Tibial artery (tissue), 4 donors: ENCODE measurements at regions not wholly inside any gene's neighbourhood (a gene's known extent, or its start where the extent isn't known, plus 50 kb on each side); places are given as distances from the start of the nearest gene placed in this dataset.

Experiments used
- DNase-seq, 2 donors: peaks; one replicate each; pipeline ENCODE4 v3.0.0-alpha.2; 2019
- H3K27ac ChIP-seq, 2 donors: fragments of 200-600 bp; sonication (generic) in 1 of 2; 1 replicate in 1 of 2; 2 replicates in 1 of 2; pipeline ENCODE4 v1.5.1; 2018 to 2019; ENCODE audit warnings: mild to moderate bottlenecking in 1 of 2
- H3K27me3 ChIP-seq, 2 donors: fragments of 200-600 bp; sonication (generic) in 1 of 2; one replicate each; pipeline versions ENCODE4 v1.5.1 to v1.6.0; 2016 to 2019
- H3K36me3 ChIP-seq, 3 donors: fragments of 200-600 bp; sonication (generic) in 2 of 3; one replicate each; pipeline ENCODE4 v1.5.1; 2016 to 2019; ENCODE audit warnings: mild to moderate bottlenecking in 2 of 3
- H3K4me1 ChIP-seq, 4 donors: fragments of 200-600 bp; sonication (generic) in 2 of 4; 1 replicate in 3 of 4; 2 replicates in 1 of 4; pipeline ENCODE4 v1.5.1; 2016 to 2019
- H3K4me3 ChIP-seq, 2 donors: fragments of 200-600 bp; sonication (generic) in 1 of 2; 1 replicate in 1 of 2; 2 replicates in 1 of 2; pipeline ENCODE4 v1.5.1; 2018 to 2019; ENCODE audit warnings: mild to moderate bottlenecking in 2 of 2
- H3K9me3 ChIP-seq, 3 donors: fragments of 200-600 bp; sonication (generic) in 1 of 3; one replicate each; pipeline ENCODE4 v1.5.1; 2016 to 2019
- intact Hi-C: fragments of 100-400 bp; cut with DNase I; formaldehyde crosslinking; loops from one replicate; pipeline ENCODE4 v1.15.0; 2023; ENCODE audit warnings: low total_unique reads
- TF ChIP-seq, protein P1 (sequence below), 2 experiments: fragments of 200-600 bp in 1 of 2; fragments of 450-650 bp in 1 of 2; IDR thresholded peaks; one replicate each; pipeline ENCODE4 v1.5.1; 2017 to 2019; ENCODE audit warnings: antibody characterized with exemption in 2 of 2, mild to moderate bottlenecking in 1 of 2, moderate library complexity in 1 of 2

DNA sequence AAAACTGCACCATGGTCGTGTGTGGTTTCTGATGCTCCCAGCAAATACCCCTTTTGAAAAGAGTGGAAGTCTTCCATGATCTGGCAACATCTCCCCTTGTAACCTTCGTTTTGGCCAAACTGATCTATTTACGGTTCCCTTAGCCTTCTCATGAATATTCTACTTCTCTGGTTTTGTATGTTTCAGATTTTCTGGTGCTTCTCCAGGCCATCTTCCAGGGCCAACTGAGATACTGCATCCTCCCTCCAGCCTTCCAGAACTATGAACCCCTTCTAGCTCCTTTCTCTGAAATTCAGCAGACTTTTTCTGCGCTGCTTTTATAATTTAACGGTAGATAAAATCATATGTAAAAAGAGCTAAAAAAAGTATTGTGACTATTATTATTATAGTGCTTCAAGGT is 97.7 kb downstream of the XCL2 start:
- intact Hi-C loops: loop anchor here (10.0 kb wide), 1 partner anchor 119 kb away; no protein-coding TSS in a partner anchor
- Histone ChIP-seq H3K27me3 (no peaks in the 10 kb centered on the region), H3K27ac (no peak overlapping the region)

DNA sequence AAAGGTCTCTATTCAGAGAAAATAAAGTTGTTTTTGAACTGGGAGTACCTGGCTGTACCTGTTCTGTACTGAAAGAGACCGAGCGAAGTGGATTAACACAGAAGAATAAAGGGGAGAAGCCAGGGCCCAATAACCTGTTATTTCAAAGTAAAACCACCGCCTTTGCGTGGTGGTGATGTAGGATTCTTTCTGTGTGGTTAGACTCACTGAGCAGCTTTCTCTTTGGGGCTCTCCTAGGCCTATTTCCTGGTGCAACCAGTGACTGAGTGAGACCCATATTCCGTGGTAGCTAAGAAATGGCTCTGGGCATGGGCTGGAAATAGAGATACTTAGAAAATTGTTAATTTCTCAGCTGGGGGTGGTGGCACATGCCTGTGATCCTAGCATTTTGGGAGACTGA is 99.9 kb downstream of the XCL2 start:
- DNase-seq: no peak
- H3K27ac ChIP-seq: no peak overlapping the region
- H3K4me3 ChIP-seq: no peak overlapping the region
- H3K4me1 ChIP-seq: peaks cover 0 to 6% (median 0%) of the 10 kb centered on the region in 4 donors
- intact Hi-C loops: loop anchor here (10.0 kb wide), 1 partner anchor 121 kb away; no protein-coding TSS in a partner anchor
- no peaks in the 10 kb centered on the region for H3K27me3 ChIP-seq
- H3K9me3 ChIP-seq: no peaks in the 10 kb centered on the region
- TF ChIP-seq, protein P1, sequence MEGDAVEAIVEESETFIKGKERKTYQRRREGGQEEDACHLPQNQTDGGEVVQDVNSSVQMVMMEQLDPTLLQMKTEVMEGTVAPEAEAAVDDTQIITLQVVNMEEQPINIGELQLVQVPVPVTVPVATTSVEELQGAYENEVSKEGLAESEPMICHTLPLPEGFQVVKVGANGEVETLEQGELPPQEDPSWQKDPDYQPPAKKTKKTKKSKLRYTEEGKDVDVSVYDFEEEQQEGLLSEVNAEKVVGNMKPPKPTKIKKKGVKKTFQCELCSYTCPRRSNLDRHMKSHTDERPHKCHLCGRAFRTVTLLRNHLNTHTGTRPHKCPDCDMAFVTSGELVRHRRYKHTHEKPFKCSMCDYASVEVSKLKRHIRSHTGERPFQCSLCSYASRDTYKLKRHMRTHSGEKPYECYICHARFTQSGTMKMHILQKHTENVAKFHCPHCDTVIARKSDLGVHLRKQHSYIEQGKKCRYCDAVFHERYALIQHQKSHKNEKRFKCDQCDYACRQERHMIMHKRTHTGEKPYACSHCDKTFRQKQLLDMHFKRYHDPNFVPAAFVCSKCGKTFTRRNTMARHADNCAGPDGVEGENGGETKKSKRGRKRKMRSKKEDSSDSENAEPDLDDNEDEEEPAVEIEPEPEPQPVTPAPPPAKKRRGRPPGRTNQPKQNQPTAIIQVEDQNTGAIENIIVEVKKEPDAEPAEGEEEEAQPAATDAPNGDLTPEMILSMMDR (IDR thresholded peaks at IDR 0.05): no peak
- H3K36me3 ChIP-seq: no peaks in the 10 kb centered on the region

More for the DNA sequence above, 97.7 kb downstream of the XCL2 start:
- no peaks in the 10 kb centered on the region for H3K36me3 ChIP-seq
- DNase-seq: no peak
- H3K4me1 ChIP-seq: no peaks in the 10 kb centered on the region
- no peak overlapping the region for H3K4me3 ChIP-seq
- no peaks in the 10 kb centered on the region for H3K9me3 ChIP-seq
- TF ChIP-seq, protein P1 (IDR thresholded peaks at IDR 0.05): no peak

DNA sequence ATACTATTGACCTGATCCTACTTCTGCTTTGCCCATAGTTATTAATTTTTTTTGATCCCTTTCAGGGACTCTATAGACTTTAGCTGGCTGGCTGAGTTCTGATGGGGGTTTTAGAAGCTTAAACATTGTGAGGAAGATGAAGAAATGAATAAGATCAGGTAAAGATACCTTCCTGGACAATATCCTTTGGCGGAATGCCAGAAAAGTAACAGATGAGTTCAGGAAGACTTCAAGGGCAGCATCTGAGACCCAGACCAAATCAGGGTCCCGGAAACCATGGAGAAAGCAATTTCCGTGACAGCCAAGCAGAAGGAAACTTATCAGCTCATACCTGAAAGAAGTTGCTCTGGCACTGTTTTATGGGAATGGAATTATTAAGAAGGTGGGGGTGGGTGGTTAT is 100.4 kb downstream of the XCL2 start:
- Histone ChIP-seq H3K9me3 (no peaks in the 10 kb centered on the region), H3K27me3 (no peaks in the 10 kb centered on the region), H3K27ac (no peak overlapping the region), H3K36me3 (no peaks in the 10 kb centered on the region), H3K4me1 (peaks cover 0 to 6% (median 0%) of the 10 kb centered on the region in 4 donors), H3K4me3 (no peak overlapping the region)
- intact Hi-C loops: loop anchor here (10.0 kb wide), 1 partner anchor 121 kb away; no protein-coding TSS in a partner anchor
- no peak for DNase-seq
- TF ChIP-seq, protein P1 (IDR thresholded peaks at IDR 0.05): no peak

GRCh38 chr1:168442931-168443330 is 100.9 kb downstream of the XCL2 start:
- TF ChIP-seq, protein P1 (IDR thresholded peaks at IDR 0.05): no peak
- no peaks in the 10 kb centered on the region for H3K9me3 ChIP-seq
- intact Hi-C loops: loop anchor here (10.0 kb wide), 1 partner anchor 122 kb away; no protein-coding TSS in a partner anchor

DNA sequence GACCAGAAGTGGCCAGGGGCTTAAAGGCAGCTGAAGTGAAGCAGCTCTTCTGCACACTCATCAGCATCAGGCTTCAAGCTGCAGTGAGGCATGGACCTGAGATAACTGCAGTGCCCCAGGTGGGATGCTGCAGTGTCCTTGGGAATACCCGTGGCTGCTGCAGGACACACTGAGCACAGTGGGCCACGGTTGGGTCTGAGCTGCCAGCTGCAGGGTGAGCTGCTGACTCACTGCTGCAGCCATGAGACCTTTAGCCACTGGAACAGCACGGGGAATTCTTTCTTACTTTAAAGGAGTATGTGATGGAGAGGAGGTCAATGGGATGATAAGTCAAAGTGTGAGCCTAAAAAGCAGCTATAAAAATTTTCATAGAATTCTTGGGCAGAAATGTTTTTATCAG is 102.1 kb downstream of the XCL2 start:
- no peak overlapping the region for H3K27ac ChIP-seq
- intact Hi-C loops: loop anchor here (10.0 kb wide), 1 partner anchor 123 kb away; no protein-coding TSS in a partner anchor
- no peaks in the 10 kb centered on the region for H3K9me3 ChIP-seq
- H3K27me3 ChIP-seq: no peaks in the 10 kb centered on the region
- TF ChIP-seq, protein P1 (IDR thresholded peaks at IDR 0.05): no peak
- H3K4me1 ChIP-seq: peaks cover 0 to 6% (median 0%) of the 10 kb centered on the region in 4 donors
- DNase-seq: no peak
- no peak overlapping the region for H3K4me3 ChIP-seq
- H3K36me3 ChIP-seq: no peaks in the 10 kb centered on the region

More at GRCh38 chr1:168442931-168443330, 100.9 kb downstream of the XCL2 start:
- Histone ChIP-seq H3K27me3 (no peaks in the 10 kb centered on the region), H3K4me1 (peaks cover 0 to 6% (median 0%) of the 10 kb centered on the region in 4 donors), H3K27ac (no peak overlapping the region), H3K36me3 (no peaks in the 10 kb centered on the region), H3K4me3 (no peak overlapping the region)
- DNase-seq: no peak
